K562 (cell line): ENCODE measurements at regions not wholly inside any gene's neighbourhood (a gene's known extent, or its start where the extent isn't known, plus 50 kb on each side); places are given as distances from the start of the nearest gene placed in this dataset.

ENCODE experiments used
- ATAC-seq: fragments of 200-7000 bp; cut with Tn5 transposase; 3 replicates; pipeline ENCODE4 v1.9.1; 2020; ENCODE audit warnings: moderate library complexity
- BruUV-seq: library from RNA; stranded (reverse); fragments of 400-500 nt; replicated peaks from 2 replicates; lab custom pipeline; 2021; lab: Mats Ljungman, UMichigan
- CTCF ChIA-PET: fragments of 300-600 bp; formaldehyde crosslinking; extraction: SDS; loops from one replicate; lab custom pipeline; 2021; ENCODE audit warnings: low intra/inter-chr PET ratio; lab: Yijun Ruan, JAX
- POLR2A ChIA-PET: fragments of 300-600, 350-650 bp; sonication (Branson Sonifier 250); formaldehyde crosslinking; extraction: SDS; loops from one replicate; lab custom pipeline; 2021; ENCODE audit warnings: antibody characterized with exemption, inconsistent platforms; lab: Yijun Ruan, JAX
- DNase-seq, 4 experiments: peaks; one replicate each; pipeline versions ENCODE4 v3.0.0 to v3.0.0-alpha.2; 2011 to 2018; ENCODE audit warnings: low spot score in 3 of 4, mixed read lengths in 3 of 4; ENCODE audit errors: extremely low read depth in 1 of 4
- FAIRE-seq: peaks from 2 replicates; lab custom pipeline; 2011; peaks lifted over from hg19 to GRCh38; lab: Jason Lieb, UNC
- H2AFZ ChIP-seq: 2 replicates; pipeline ENCODE4 v1.6.0; 2011; ENCODE audit warnings: low read depth, low read length, control low read depth, inconsistent platforms
- H3K27ac ChIP-seq: fragments of 200-600 bp; 3 replicates; pipeline ENCODE4 v1.8.0; 2011; ENCODE audit warnings: low read depth, mild to moderate bottlenecking, control low read depth, inconsistent platforms, low read length, moderate library complexity, mixed read lengths; ENCODE audit errors: extremely low read depth
- H3K27me3 ChIP-seq, 2 experiments: fragments of 300-600 bp in 1 of 2; 2 replicates in 1 of 2; 3 replicates in 1 of 2; pipeline versions ENCODE4 v1.6.0 to v1.8.0; 2011; ENCODE audit warnings: inconsistent platforms in 2 of 2, low read length in 2 of 2, mild to moderate bottlenecking in 1 of 2, mixed read lengths in 1 of 2, moderate library complexity in 1 of 2; ENCODE audit not compliant: control insufficient read depth in 2 of 2, insufficient read depth in 2 of 2
- H3K36me3 ChIP-seq: fragments of 300-600 bp; 3 replicates; pipeline ENCODE4 v1.8.0; 2011; ENCODE audit warnings: mild to moderate bottlenecking, low read length, inconsistent platforms; ENCODE audit not compliant: control insufficient read depth, insufficient read depth
- H3K4me1 ChIP-seq, 2 experiments: fragments of 200-600 bp in 1 of 2; replicated peaks in 1 of 2; 2 replicates in 1 of 2; 3 replicates in 1 of 2; pipeline versions ENCODE4 v1.5.1 to v1.8.0; 2011; ENCODE audit warnings: inconsistent platforms in 2 of 2, low read length in 2 of 2, mild to moderate bottlenecking in 1 of 2, mixed read lengths in 1 of 2, moderate library complexity in 1 of 2; ENCODE audit not compliant: control insufficient read depth in 2 of 2, insufficient read depth in 2 of 2
- H3K4me2 ChIP-seq: 2 replicates; pipeline ENCODE4 v1.6.1; 2011; ENCODE audit warnings: low read length, control low read depth, inconsistent platforms, mixed read lengths; ENCODE audit not compliant: insufficient read depth
- H3K4me3 ChIP-seq: fragments of 200-600 bp; sonication (generic), shearing (Covaris generic); 2 replicates; pipeline ENCODE4 v1.5.1; 2016; ENCODE audit warnings: control low read depth, inconsistent platforms
- H3K79me2 ChIP-seq: fragments of 200-600 bp; 3 replicates; pipeline ENCODE4 v1.8.0; 2011; ENCODE audit warnings: low read length, inconsistent platforms; ENCODE audit not compliant: control insufficient read depth, insufficient read depth
- H3K9ac ChIP-seq, 2 experiments: 2 replicates each; pipeline versions ENCODE4 v1.6.0 to v1.6.1; 2011; ENCODE audit warnings: low read depth in 2 of 2, low read length in 2 of 2, control low read depth in 1 of 2, inconsistent platforms in 1 of 2, mild to moderate bottlenecking in 1 of 2, mixed read lengths in 1 of 2; ENCODE audit not compliant: insufficient read depth in 1 of 2
- H3K9me1 ChIP-seq: one replicate; pipeline ENCODE4 v1.6.0; 2011; ENCODE audit warnings: inconsistent platforms, mild to moderate bottlenecking, low read length, moderate library complexity; ENCODE audit not compliant: control insufficient read depth, insufficient read depth
- H3K9me3 ChIP-seq: replicated peaks from 2 replicates; pipeline ENCODE4 v1.5.1; 2011; ENCODE audit warnings: low read depth, low read length, inconsistent platforms; ENCODE audit not compliant: control insufficient read depth, insufficient read depth
- H4K20me1 ChIP-seq: replicated peaks from 2 replicates; pipeline ENCODE4 v1.6.1; 2011; ENCODE audit warnings: low read length, inconsistent platforms, mixed read lengths; ENCODE audit not compliant: control insufficient read depth, insufficient read depth
- CTCF ChIP-seq, 3 experiments: IDR thresholded peaks in 2 of 3; conservative IDR thresholded peaks in 1 of 3; 2 replicates each; pipeline ENCODE4 v1.5.1; 2011 to 2012; ENCODE audit warnings: low read length in 3 of 3, mild to moderate bottlenecking in 3 of 3, control low read depth in 2 of 3, improper control_type of control experiment in 1 of 3, inconsistent platforms in 1 of 3, low read depth in 1 of 3, mixed read lengths in 1 of 3, moderate library complexity in 1 of 3; ENCODE audit not compliant: insufficient read depth in 2 of 3
- GATAD2A ChIP-seq: fragments of 450-650 bp; IDR thresholded peaks from 2 replicates; pipeline ENCODE4 v1.6.1; 2017
- GMEB1 ChIP-seq: fragments of 250-450 bp; sonication (Bioruptor Pico); IDR thresholded peaks from 2 replicates; pipeline ENCODE4 v1.4.0; 2020; ENCODE audit warnings: mild to moderate bottlenecking
- KAT2B ChIP-seq: IDR thresholded peaks from one replicate; pipeline ENCODE4 v1.6.1; 2012; ENCODE audit warnings: low read depth, mild to moderate bottlenecking, control low read depth, inconsistent platforms, low read length, moderate library complexity
- MAFG ChIP-seq: fragments of 450-650 bp; conservative IDR thresholded peaks from 2 replicates; pipeline ENCODE4 v1.6.1; 2016; ENCODE audit warnings: missing genetic modification characterization, missing compliant biosample characterization
- MECOM ChIP-seq: fragments of 250-450 bp; sonication (Bioruptor Pico); IDR thresholded peaks from 2 replicates; pipeline ENCODE4 v1.8.0; 2022; ENCODE audit warnings: inconsistent platforms
- MYNN ChIP-seq, 2 experiments: sonication (generic); formaldehyde crosslinking in 1 of 2; IDR thresholded peaks; 2 replicates each; pipeline versions ENCODE4 v1.5.0 to v1.6.1; 2016 to 2020; ENCODE audit warnings: antibody characterized with exemption in 1 of 2, missing genetic modification reagents in 1 of 2
- NFIC ChIP-seq: fragments of 450-650 bp; IDR thresholded peaks from 2 replicates; pipeline ENCODE4 v1.6.1; 2017; ENCODE audit warnings: mild to moderate bottlenecking, inconsistent platforms
- POLR2H ChIP-seq: IDR thresholded peaks from 2 replicates; pipeline ENCODE4 v1.6.1; 2016; ENCODE audit warnings: missing genetic modification characterization, low read depth, mild to moderate bottlenecking, control low read depth, missing compliant biosample characterization, moderate library complexity
- ZNF24 ChIP-seq: fragments of 450-650 bp; IDR thresholded peaks from 2 replicates; pipeline ENCODE4 v1.6.1; 2016
- WGBS: fragments of 100-300 bp; shearing (Covaris generic); methylation state at CpG from one replicate; pipeline ENCODE4 v1.1.6; 2016; ENCODE audit warnings: low coverage, mixed read lengths; ENCODE audit not compliant: insufficient coverage; ENCODE audit errors: missing lambda C conversion rate; 5-methylcytosine and 5-hydroxymethylcytosine counted together
- in situ Hi-C: fragments of 300-500 bp; cut with MboI; formaldehyde crosslinking; loops from 4 replicates; pipeline ENCODE4 v1.15.0; 2018; ENCODE audit warnings: inconsistent platforms, mixed read lengths
- intact Hi-C: fragments of 100-400 bp; cut with micrococcal nuclease; formaldehyde crosslinking; loops from 2 replicates; pipeline ENCODE4 v1.14.2; 2022
- TF ChIP-seq, protein P1 (sequence below): IDR thresholded peaks from 3 replicates; pipeline ENCODE4 v1.6.1; 2011; ENCODE audit warnings: borderline replicate concordance, mild to moderate bottlenecking; ENCODE audit not compliant: insufficient read length, insufficient read depth
- TF ChIP-seq, protein P2 (sequence below): fragments of 450-650 bp; formaldehyde crosslinking; IDR thresholded peaks from 2 replicates; pipeline ENCODE4 v1.4.0; 2020; ENCODE audit warnings: mild to moderate bottlenecking, moderate library complexity

DNA sequence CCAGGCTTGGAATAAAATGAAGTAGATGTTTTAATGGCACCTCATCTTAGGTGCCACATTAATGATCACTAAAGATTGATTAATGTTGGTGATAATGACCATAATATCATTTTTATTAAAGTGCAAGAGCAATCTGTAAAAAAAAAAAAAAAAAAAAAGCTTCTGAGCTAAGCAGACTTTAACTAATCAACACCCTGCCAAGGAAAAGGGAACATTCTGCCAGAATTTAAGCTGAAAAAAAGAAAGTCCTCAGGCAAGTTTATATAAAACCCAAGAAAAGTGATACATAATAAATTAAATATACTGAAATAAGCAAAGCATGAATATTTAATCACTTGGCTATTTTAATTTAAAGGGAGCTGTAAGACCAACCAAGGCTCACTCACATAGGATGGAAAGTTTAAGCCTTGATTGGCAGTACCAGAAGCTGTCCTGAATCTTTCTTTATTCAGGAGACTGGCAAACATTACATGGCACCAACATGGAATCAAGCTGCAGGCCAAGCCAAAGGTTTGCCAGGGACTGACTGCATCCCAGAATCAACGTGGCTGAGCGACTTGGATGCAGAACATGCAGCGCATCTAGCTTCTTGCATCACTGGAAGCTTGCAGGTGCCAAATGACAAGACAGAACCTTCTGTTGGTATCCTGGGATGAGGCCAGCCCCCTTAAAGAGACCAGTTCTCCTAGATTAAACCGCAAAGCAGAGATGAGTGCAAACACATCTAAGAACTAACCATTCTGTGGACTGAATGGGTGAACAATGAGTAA is 413.6 kb downstream of the ENC1 start:
- H3K9me3 ChIP-seq: no peaks in the 10 kb centered on the region
- 0% methylated on average over 4 of the region's 4 CpGs for WGBS
- no peak for DNase-seq
- no TSS peak for BruUV-seq
- FAIRE-seq: no peak
- H4K20me1 ChIP-seq: no peaks in the 10 kb centered on the region
- intact Hi-C loops: no loop called here
- TF ChIP-seq NFIC (no peak), MECOM (CRISPR knock-in tag) (no peak), MYNN (IDR thresholded peaks at IDR 0.05) (no peak), MYNN (CRISPR knock-in tag; IDR thresholded peaks at IDR 0.05) (no peak), POLR2H (tag) (no peak), GMEB1 (CRISPR knock-in tag) (no peak), ZNF24 (no peak), MAFG (tag) (no peak), CTCF (IDR thresholded peaks at IDR 0.05 in 2 of 3, conservative IDR thresholded peaks at IDR 0.05 in 1 of 3; ENCODE audit: insufficient read depth in 2 of 3, low read depth in 1 of 3, low read length in 3 of 3) (no peak), KAT2B (no peak), GATAD2A (no peak)
- TF ChIP-seq, protein P1, sequence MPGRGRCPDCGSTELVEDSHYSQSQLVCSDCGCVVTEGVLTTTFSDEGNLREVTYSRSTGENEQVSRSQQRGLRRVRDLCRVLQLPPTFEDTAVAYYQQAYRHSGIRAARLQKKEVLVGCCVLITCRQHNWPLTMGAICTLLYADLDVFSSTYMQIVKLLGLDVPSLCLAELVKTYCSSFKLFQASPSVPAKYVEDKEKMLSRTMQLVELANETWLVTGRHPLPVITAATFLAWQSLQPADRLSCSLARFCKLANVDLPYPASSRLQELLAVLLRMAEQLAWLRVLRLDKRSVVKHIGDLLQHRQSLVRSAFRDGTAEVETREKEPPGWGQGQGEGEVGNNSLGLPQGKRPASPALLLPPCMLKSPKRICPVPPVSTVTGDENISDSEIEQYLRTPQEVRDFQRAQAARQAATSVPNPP: no peak
- TF ChIP-seq, protein P2, sequence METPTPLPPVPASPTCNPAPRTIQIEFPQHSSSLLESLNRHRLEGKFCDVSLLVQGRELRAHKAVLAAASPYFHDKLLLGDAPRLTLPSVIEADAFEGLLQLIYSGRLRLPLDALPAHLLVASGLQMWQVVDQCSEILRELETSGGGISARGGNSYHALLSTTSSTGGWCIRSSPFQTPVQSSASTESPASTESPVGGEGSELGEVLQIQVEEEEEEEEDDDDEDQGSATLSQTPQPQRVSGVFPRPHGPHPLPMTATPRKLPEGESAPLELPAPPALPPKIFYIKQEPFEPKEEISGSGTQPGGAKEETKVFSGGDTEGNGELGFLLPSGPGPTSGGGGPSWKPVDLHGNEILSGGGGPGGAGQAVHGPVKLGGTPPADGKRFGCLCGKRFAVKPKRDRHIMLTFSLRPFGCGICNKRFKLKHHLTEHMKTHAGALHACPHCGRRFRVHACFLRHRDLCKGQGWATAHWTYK (CRISPR knock-in tag): no peak
- TF ChIP-seq, all 486 proteins: peak for 0
- ATAC-seq: no peak
- Histone ChIP-seq H3K4me2 (no peak overlapping the region), H3K4me3 (no peak overlapping the region), H3K9me1 (no peaks in the 10 kb centered on the region), H3K27me3 (peaks cover 0 to 2% of the 10 kb centered on the region in 2 experiments; a peak in 2 of 5 replicates), H3K79me2 (no peaks in the 10 kb centered on the region), H3K4me1 (no peaks in the 10 kb centered on the region), H2AFZ (no peak overlapping the region), H3K9ac (no peak overlapping the region), H3K36me3 (no peaks in the 10 kb centered on the region), H3K27ac (no peak overlapping the region)
- in situ Hi-C loops: no loop called here
- CTCF ChIA-PET: no interaction called here
- POLR2A ChIA-PET: interaction anchor here (0.9 to 1.0 kb wide), 2 partner anchors 24 to 304 kb away, joined by 3 read pairs; no protein-coding TSS in a partner anchor
